ENCODE measurements at regions not wholly inside any gene's neighbourhood (a gene's known extent, or its start where the extent isn't known, plus 50 kb on each side); places are given as distances from the start of the nearest gene placed in this dataset.
A peak's percentile ranks its signal among the peaks of the same experiment; 100 is the strongest.
"Not testable (repeated sequence)": the region's sequence is repeated elsewhere in the genome, so short reads cannot be mapped to it uniquely, and the experiment has no call there.

GRCh38 chr2:189231719-189232323 is 52.3 kb upstream of the COL5A2 start:
- DNase-seq, result no peak

- DNase-seq, result no peak
These were observed 53.3 kb upstream of the COL5A2 start for GRCh38 chr2:189232759-189233406.

- no peak for DNase-seq
These were observed 54.0 kb upstream of the COL5A2 start for GRCh38 chr2:189233527-189233926.

- no peak for DNase-seq
These were observed 55.4 kb upstream of the COL5A2 start for GRCh38 chr2:189234991-189235390.

- DNase-seq, result no peak
These were observed 56.5 kb upstream of the COL5A2 start for GRCh38 chr2:189236066-189236465.

GRCh38 chr2:189238903-189239302 is 59.3 kb upstream of the COL5A2 start:
- DNase-seq, result no peak

GRCh38 chr2:189243843-189244242 is 64.3 kb upstream of the COL5A2 start:
- DNase-seq, result not testable (repeated sequence)

GRCh38 chr2:189247276-189247675 is 67.7 kb upstream of the COL5A2 start:
- DNase-seq, result no peak

GRCh38 chr2:189248141-189248540 is 68.6 kb upstream of the COL5A2 start:
- no peak for DNase-seq

- DNase-seq, result no peak
These were observed 69.6 kb upstream of the COL5A2 start for GRCh38 chr2:189249171-189249570.

- DNase-seq, result no peak
These were observed 70.3 kb upstream of the COL5A2 start for GRCh38 chr2:189249901-189250300.

GRCh38 chr2:189252991-189253675 is 73.6 kb upstream of the COL5A2 start:
- no peak for DNase-seq

GRCh38 chr2:189253836-189254235 is 74.3 kb upstream of the COL5A2 start:
- DNase-seq, result no peak

- DNase-seq, result no peak
These were observed 74.8 kb upstream of the COL5A2 start for GRCh38 chr2:189254268-189254883.

- DNase-seq, result no peak
These were observed 76.2 kb upstream of the COL5A2 start for GRCh38 chr2:189255711-189256110.

GRCh38 chr2:189258616-189259365 is 79.2 kb upstream of the COL5A2 start:
- no peak for DNase-seq

GRCh38 chr2:189260361-189260814 is 80.8 kb upstream of the COL5A2 start:
- no peak for DNase-seq

- DNase-seq, result peak in 2 of 6 experiments; percentile 1 to 13
These were observed 81.9 kb upstream of the COL5A2 start for GRCh38 chr2:189261431-189261841.

GRCh38 chr2:189261916-189262315 is 82.4 kb upstream of the COL5A2 start:
- DNase-seq, result no peak

- DNase-seq, result no peak
These were observed 86.2 kb upstream of the COL5A2 start for GRCh38 chr2:189265696-189266320.

- no peak for DNase-seq
These were observed 87.9 kb upstream of the COL5A2 start for GRCh38 chr2:189267491-189267890.

- no peak for DNase-seq
These were observed 88.5 kb upstream of the COL5A2 start for GRCh38 chr2:189267925-189268579.

Data from stimulated activated naive CD4-positive, alpha-beta T cell (primary cell).